HepG2 (cell line): ENCODE measurements at regions not wholly inside any gene's neighbourhood (a gene's known extent, or its start where the extent isn't known, plus 50 kb on each side); places are given as distances from the start of the nearest gene placed in this dataset.

Experiments
- BCL6 ChIP-seq: IDR thresholded peaks from 2 replicates; pipeline ENCODE4 v1.6.1; 2016; ENCODE audit warnings: missing genetic modification reagents, missing compliant biosample characterization
- CBX5 ChIP-seq: sonication (generic); formaldehyde crosslinking; IDR thresholded peaks from 2 replicates; pipeline ENCODE4 v1.4.0; 2020; ENCODE audit warnings: missing genetic modification reagents, borderline replicate concordance
- CHD2 ChIP-seq: IDR thresholded peaks from 2 replicates; pipeline ENCODE4 v1.6.1; 2011; ENCODE audit warnings: low read depth, low read length, improper control_type of control experiment
- CTCF ChIP-seq: sonication (generic); formaldehyde crosslinking; IDR thresholded peaks from 2 replicates; pipeline ENCODE4 v1.5.0; 2020; ENCODE audit warnings: mild to moderate bottlenecking, missing genetic modification reagents, moderate library complexity
- HMGXB3 ChIP-seq: sonication (generic); formaldehyde crosslinking; IDR thresholded peaks from 2 replicates; pipeline ENCODE4 v1.4.0; 2020; ENCODE audit warnings: missing genetic modification reagents, borderline replicate concordance
- JUNB ChIP-seq: sonication (generic); formaldehyde crosslinking; IDR thresholded peaks from 2 replicates; pipeline ENCODE4 v1.8.0; 2022; ENCODE audit warnings: missing genetic modification reagents, mild to moderate bottlenecking, borderline replicate concordance
- MTA3 ChIP-seq: sonication (generic); formaldehyde crosslinking; IDR thresholded peaks from 2 replicates; pipeline ENCODE4 v1.4.0; 2020; ENCODE audit warnings: missing genetic modification reagents
- MXD4 ChIP-seq: IDR thresholded peaks from 2 replicates; pipeline ENCODE4 v1.6.1; 2016; ENCODE audit warnings: mild to moderate bottlenecking, missing biosample characterization, missing genetic modification reagents
- NFE2 ChIP-seq: sonication (generic); formaldehyde crosslinking; IDR thresholded peaks from 2 replicates; pipeline ENCODE4 v1.4.0; 2020; ENCODE audit warnings: missing genetic modification reagents
- NR2F6 ChIP-seq, 2 experiments: IDR thresholded peaks; 2 replicates each; pipeline ENCODE4 v1.6.1; 2016; ENCODE audit warnings: antibody characterized with exemption in 1 of 2, mild to moderate bottlenecking in 1 of 2
- RAD51 ChIP-seq: fragments of 450-650 bp; IDR thresholded peaks from 2 replicates; pipeline ENCODE4 v1.6.1; 2016; ENCODE audit warnings: borderline replicate concordance
- TCF7 ChIP-seq: sonication (generic); IDR thresholded peaks from 2 replicates; pipeline ENCODE4 v1.6.1; 2016; ENCODE audit warnings: antibody characterized with exemption, low read depth
- ZNF142 ChIP-seq: sonication (generic); formaldehyde crosslinking; IDR thresholded peaks from 2 replicates; pipeline ENCODE4 v1.4.0; 2020; ENCODE audit warnings: missing genetic modification reagents

- TF ChIP-seq MXD4 (CRISPR knock-in tag) (no peak), ZNF142 (CRISPR knock-in tag) (no peak), TCF7 (no peak), HMGXB3 (no peak), NFE2 (CRISPR knock-in tag) (no peak), JUNB (no peak), NR2F6 (IDR thresholded peaks at IDR 0.05) (no peak), NR2F6 (CRISPR knock-in tag; IDR thresholded peaks at IDR 0.05) (no peak), MTA3 (CRISPR knock-in tag) (no peak), RAD51 (no peak), BCL6 (CRISPR knock-in tag) (no peak), CHD2 (no peak), CTCF (CRISPR knock-in tag) (no peak), CBX5 (CRISPR knock-in tag) (no peak)
These were observed 60.5 kb upstream of the ANKEF1 start for GRCh38 chr20:9974324-9974723.
